Adrenal gland (tissue), 9 donors: ENCODE measurements at regions not wholly inside any gene's neighbourhood (a gene's known extent, or its start where the extent isn't known, plus 50 kb on each side); places are given as distances from the start of the nearest gene placed in this dataset.

Experiments used
- DNase-seq, 7 donors: peaks; one replicate each; pipeline ENCODE4 v3.0.0-alpha.2; 2019 to 2020
- H3K27ac ChIP-seq, 5 donors: fragments of 200-600 bp; sonication (generic) in 4 of 5; 1 replicate in 3 of 5; 2 replicates in 2 of 5; pipeline versions ENCODE4 v1.5.1 to v1.8.0; 2016 to 2020; ENCODE audit warnings: mild to moderate bottlenecking in 1 of 5
- H3K27me3 ChIP-seq: fragments of 200-600 bp; 2 replicates; pipeline ENCODE4 v1.8.0; 2021
- H3K36me3 ChIP-seq, 2 donors: fragments of 200-600 bp; replicated peaks in 1 of 2; 1 replicate in 1 of 2; 2 replicates in 1 of 2; pipeline versions ENCODE4 v1.5.1 to v1.8.0; 2018 to 2022
- H3K4me1 ChIP-seq, 2 donors: fragments of 200-600 bp; replicated peaks in 1 of 2; 1 replicate in 1 of 2; 2 replicates in 1 of 2; pipeline versions ENCODE4 v1.5.1 to v1.8.0; 2018 to 2021
- H3K4me3 ChIP-seq, 4 donors: fragments of 200-600 bp; sonication (generic) in 3 of 4; one replicate each; pipeline ENCODE4 v1.5.1; 2016 to 2018
- H3K9me3 ChIP-seq, 3 donors: fragments of 200-600 bp; sonication (generic) in 1 of 3; replicated peaks in 1 of 3; 1 replicate in 2 of 3; 2 replicates in 1 of 3; pipeline versions ENCODE4 v1.5.1 to v1.8.0; 2016 to 2021
- CTCF ChIP-seq, 6 experiments: fragments of 450-650 bp in 4 of 6; fragments of 200-600 bp in 2 of 6; sonication (generic) in 1 of 6; IDR thresholded peaks; 1 replicate in 5 of 6; 2 replicates in 1 of 6; pipeline versions ENCODE4 v1.5.1 to v1.8.0; 2016 to 2021; ENCODE audit warnings: antibody characterized with exemption in 6 of 6, mild to moderate bottlenecking in 2 of 6, moderate library complexity in 1 of 6
- POLR2A ChIP-seq, 2 donors: fragments of 450-650 bp; IDR thresholded peaks; one replicate each; pipeline ENCODE4 v1.6.1; 2017; ENCODE audit warnings: antibody characterized with exemption in 2 of 2, mild to moderate bottlenecking in 2 of 2, moderate library complexity in 1 of 2
- WGBS, 4 donors: extraction: QIAGEN DNeasy Blood & Tissue Kit in 2 of 4; methylation state at CpG; one replicate each; pipeline versions ENCODE4 v1.1.5 to v1.1.7; 2013 to 2017; 5-methylcytosine and 5-hydroxymethylcytosine counted together
- intact Hi-C, 2 donors: fragments of 100-400 bp; cut with DNase I; formaldehyde crosslinking; loops; one replicate each; pipeline versions ENCODE4 v1.14.1 to v1.15.0; 2022 to 2023
- donor health status: healthy with polysubstance abuse.
- donor health status: Bipolar disorder and iron deficiency.
- donor health status: DM: yes; HTN: yes; CAD: no.
- donor health status: DM: no; HTN: no; CAD: no.
- donor health status: DM: no; HTN: no; CAD: no.

- no peak for TF ChIP-seq CTCF (IDR thresholded peaks at IDR 0.05)
- no peak for TF ChIP-seq POLR2A (IDR thresholded peaks at IDR 0.05)
- 61 to 77% (median 72%) methylated on average over 3 of the region's 3 CpGs for WGBS, 4 donors
- no peaks in the 10 kb centered on the region for H3K36me3 ChIP-seq
- peaks cover 0 to 7% of the 10 kb centered on the region in 2 donors for H3K4me1 ChIP-seq
- H3K27me3 ChIP-seq, result no peaks in the 10 kb centered on the region
- no peak for DNase-seq
- H3K9me3 ChIP-seq, result no peaks in the 10 kb centered on the region
- no peak overlapping the region for H3K27ac ChIP-seq
- intact Hi-C loops, result no loop called here
- no peak overlapping the region for H3K4me3 ChIP-seq
Observed at GRCh38 chr10:21217107-21217506, 308.4 kb downstream of the SKIDA1 start.

GRCh38 chr10:21214329-21214728 is 311.2 kb downstream of the SKIDA1 start:
- no peak overlapping the region for H3K27ac ChIP-seq
- intact Hi-C loops, result no loop called here
- no peaks in the 10 kb centered on the region for H3K9me3 ChIP-seq
- WGBS, 4 donors, result 89 to 95% (median 89%) methylated on average over 3 of the region's 3 CpGs
- no peak for DNase-seq
- no peaks in the 10 kb centered on the region for H3K36me3 ChIP-seq
- H3K27me3 ChIP-seq, result no peaks in the 10 kb centered on the region
- TF ChIP-seq POLR2A (IDR thresholded peaks at IDR 0.05), result no peak
- no peak for TF ChIP-seq CTCF (IDR thresholded peaks at IDR 0.05)
- no peak overlapping the region for H3K4me3 ChIP-seq
- H3K4me1 ChIP-seq, result peaks cover 0 to 7% of the 10 kb centered on the region in 2 donors

- DNase-seq, result no peak
- Histone ChIP-seq H3K36me3 (no peaks in the 10 kb centered on the region), H3K4me1 (peaks cover 0 to 7% of the 10 kb centered on the region in 2 donors), H3K27ac (no peak overlapping the region), H3K27me3 (no peaks in the 10 kb centered on the region), H3K9me3 (no peaks in the 10 kb centered on the region), H3K4me3 (no peak overlapping the region)
- no peak for TF ChIP-seq POLR2A (IDR thresholded peaks at IDR 0.05)
- TF ChIP-seq CTCF (IDR thresholded peaks at IDR 0.05), result no peak
- intact Hi-C loops, result no loop called here
- 81 to 87% (median 84%) methylated on average over 6 of the region's 6 CpGs for WGBS, 4 donors
Observed at GRCh38 chr10:21213381-21213780, 312.1 kb downstream of the SKIDA1 start.

- peaks cover 0 to 7% of the 10 kb centered on the region in 2 donors for H3K4me1 ChIP-seq
- no peaks in the 10 kb centered on the region for H3K27me3 ChIP-seq
- H3K27ac ChIP-seq, result no peak overlapping the region
- peak in 2 of 7 donors; percentile 19 to 37 for DNase-seq
- 39 to 67% (median 49%) methylated on average over 5 of the region's 5 CpGs for WGBS, 4 donors
- no peak overlapping the region for H3K4me3 ChIP-seq
- H3K9me3 ChIP-seq, result peaks cover 0 to 2% (median 0%) of the 10 kb centered on the region in 3 donors
- no peak for TF ChIP-seq CTCF (IDR thresholded peaks at IDR 0.05)
- no peak for TF ChIP-seq POLR2A (IDR thresholded peaks at IDR 0.05)
- intact Hi-C loops, result no loop called here
- H3K36me3 ChIP-seq, result no peaks in the 10 kb centered on the region
Observed at GRCh38 chr10:21212912-21213311, 312.6 kb downstream of the SKIDA1 start.
